T-helper 2 cell treated with Interferon-gamma antibody and Interleukin-4, amounts not matched to agents 100 ng/mL and 5 ng/mL, for 36 hours (primary cell): ENCODE measurements at regions not wholly inside any gene's neighbourhood (a gene's known extent, or its start where the extent isn't known, plus 50 kb on each side); places are given as distances from the start of the nearest gene placed in this dataset.
"Not testable (repeated sequence)": the region's sequence is repeated elsewhere in the genome, so short reads cannot be mapped to it uniquely, and the experiment has no call there.

Source experiments
- intact Hi-C: fragments of 100-400 bp; cut with micrococcal nuclease; formaldehyde crosslinking; loops from one replicate; pipeline ENCODE4 v1.15.1; 2023

DNA sequence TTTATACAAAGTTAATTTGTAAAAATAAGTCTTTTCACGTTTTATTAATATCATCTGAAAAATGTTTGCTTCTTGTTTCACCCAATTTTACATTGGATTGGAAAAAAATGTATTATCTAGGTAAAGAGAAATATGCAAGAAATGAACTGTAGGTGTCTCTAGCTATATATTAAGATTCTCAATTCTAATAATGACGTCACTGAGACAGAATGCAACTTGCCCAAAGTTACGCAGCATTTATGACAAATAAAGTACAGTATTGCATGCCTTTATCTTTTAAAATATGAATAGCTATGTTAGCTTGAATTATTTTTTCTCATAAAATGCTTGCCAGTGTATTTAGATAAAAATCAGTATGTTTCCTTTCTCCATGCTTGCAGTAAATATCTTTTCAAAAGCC lies 728.8 kb downstream of the RERGL start:
- intact Hi-C loops = no loop called here

DNA sequence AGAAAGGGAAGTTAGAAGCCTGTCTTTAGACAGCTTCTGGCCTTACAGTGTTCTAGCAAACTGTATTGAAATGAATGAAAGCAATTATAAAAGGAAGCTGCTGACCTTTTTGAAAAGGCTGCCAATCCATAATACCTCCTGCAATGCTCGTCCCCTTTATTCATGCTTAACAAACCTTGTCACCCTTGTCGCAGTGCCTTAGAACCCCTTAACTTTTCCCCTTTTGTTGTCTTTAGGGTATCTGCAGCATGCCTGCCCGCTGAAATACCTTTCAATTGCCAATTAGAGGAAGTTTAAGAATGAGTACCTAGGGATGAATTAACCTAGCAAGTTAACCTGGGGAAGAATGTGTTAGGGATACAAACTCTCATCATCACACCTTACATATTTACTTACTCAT lies 731.2 kb downstream of the RERGL start:
- intact Hi-C loops = no loop called here

GRCh38 chr12:17357396-17357795 lies 732.6 kb downstream of the RERGL start:
- intact Hi-C loops = no loop called here

GRCh38 chr12:17352164-17352563 lies 737.8 kb downstream of the RERGL start:
- intact Hi-C loops = no loop called here

GRCh38 chr12:17348311-17348710 lies 741.7 kb downstream of the RERGL start:
- intact Hi-C loops = no loop called here

- intact Hi-C loops = no loop called here
Measured at GRCh38 chr12:17344649-17345048, 738.7 kb upstream of the LMO3 start.

GRCh38 chr12:17342381-17342961 lies 736.5 kb upstream of the LMO3 start:
- intact Hi-C loops = no loop called here

DNA sequence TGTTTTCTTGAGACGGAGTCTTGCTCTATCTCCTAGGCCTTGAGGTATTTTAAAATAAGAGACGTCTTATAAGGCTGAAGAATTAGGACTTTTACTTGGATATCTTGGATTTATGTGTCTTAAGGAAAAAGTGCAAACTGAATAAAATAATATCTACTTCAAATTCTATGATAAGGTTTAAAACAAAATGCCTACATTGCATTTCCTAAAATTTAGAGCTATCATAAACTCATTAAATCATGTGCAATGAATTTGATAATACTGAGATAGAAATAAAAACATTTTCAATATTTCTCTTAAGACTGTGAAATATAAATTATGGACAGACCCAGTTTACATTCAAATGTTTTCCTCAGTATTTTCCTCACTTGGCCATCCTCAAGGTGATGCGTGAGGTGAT lies 729.5 kb upstream of the LMO3 start:
- intact Hi-C loops = no loop called here

DNA sequence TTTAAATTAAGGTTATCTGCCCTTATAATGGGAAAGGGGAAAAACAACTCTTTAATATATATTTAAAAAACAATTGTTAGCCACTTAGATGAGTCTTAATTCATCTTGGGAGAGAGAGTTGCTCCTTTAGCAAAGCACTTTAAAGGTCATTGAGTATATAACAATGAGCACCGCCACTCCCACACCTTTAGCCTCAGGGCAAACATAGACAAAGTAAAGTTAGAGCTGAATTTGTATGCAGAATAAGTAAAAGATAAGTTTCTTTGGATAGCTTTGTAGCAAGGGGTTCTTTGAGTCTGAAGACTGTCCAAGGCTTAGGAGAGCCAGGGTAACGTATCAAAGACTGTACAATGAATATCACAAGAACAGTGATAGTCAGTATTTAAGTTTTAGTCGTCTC lies 728.8 kb upstream of the LMO3 start:
- intact Hi-C loops = no loop called here

- intact Hi-C loops = no loop called here
Measured at GRCh38 chr12:17333287-17333686, 727.3 kb upstream of the LMO3 start.

DNA sequence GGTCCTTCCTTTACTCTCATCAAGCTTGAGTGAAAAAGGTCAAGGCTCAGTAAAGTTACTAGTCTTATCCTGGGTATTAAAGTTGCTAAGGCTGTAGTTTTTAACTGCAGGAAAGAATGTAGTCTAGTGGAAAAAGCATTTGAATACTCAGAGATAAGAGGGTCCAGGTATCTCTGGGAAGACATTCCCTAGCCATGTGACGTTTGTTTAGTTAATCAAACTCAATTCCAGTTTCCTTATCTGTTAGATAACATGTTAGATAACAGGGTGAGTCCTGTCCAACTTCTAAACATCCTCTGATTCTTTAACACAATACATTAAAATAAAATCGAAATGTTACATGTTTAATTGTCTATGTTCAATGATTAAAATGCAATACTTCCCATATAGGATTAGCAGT lies 720.7 kb upstream of the LMO3 start:
- intact Hi-C loops = no loop called here

GRCh38 chr12:17322090-17322489 lies 716.1 kb upstream of the LMO3 start:
- intact Hi-C loops = no loop called here

DNA sequence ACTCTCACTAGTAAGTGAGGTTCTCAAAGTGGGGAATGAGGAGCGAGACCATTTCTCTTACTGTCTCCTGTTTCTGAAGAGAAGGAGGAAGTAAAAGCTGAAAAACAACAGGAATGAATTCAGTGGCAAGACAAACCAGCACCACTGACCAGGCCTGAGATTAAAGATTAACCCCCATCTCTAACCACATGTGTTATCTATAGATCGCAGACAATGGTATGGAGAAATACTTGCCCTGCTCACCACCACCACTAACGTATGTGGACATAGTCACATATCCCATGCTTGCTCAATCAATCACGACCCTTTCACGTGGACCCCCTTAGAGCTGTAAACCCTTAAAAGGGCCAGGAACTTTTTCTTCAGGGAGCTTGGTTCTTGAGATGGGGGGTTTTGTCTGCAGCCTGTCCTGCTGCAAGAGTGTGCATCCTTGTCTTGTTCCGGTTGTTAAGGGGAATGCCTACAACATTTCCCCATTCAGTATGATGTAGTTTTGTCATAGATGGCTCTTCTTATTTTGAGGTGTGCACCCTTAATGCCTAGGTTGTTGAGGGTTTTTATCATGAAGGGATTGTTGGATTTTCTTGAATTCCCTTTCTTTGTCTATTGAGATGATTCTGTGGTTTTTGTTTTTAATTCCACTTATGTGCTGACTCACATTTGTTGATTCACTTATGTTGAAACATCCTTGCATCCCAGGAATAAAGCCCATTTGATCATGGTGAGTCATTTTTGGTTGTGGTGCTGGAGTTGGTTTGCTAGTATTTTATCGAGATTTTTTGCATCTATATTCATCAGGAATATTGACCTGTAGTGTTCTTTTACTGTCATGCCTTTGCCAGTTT lies 698.8 kb upstream of the LMO3 start:
- intact Hi-C loops = no loop called here

DNA sequence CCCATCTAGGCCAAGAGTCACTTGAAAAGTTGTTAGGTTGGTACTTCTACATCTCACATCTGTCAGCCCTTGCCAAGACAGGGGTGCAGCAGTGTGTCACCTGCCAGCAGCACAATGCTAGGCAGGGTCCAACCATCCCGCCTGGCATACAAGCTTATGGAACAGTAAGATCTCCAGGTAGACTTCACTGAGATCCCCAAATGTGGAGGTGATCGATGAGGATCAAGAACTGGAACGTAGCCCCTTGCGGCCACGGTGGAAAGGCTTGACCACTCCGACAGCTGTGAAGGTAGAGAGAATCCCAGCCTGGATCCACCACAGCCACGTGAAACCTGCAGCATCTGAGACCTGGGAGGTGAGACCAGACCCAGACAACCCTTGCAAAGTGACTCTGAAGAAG lies 696.0 kb upstream of the LMO3 start:
- intact Hi-C loops = no loop called here

- intact Hi-C loops = no loop called here
Measured at GRCh38 chr12:17301544-17301943, 695.6 kb upstream of the LMO3 start.

DNA sequence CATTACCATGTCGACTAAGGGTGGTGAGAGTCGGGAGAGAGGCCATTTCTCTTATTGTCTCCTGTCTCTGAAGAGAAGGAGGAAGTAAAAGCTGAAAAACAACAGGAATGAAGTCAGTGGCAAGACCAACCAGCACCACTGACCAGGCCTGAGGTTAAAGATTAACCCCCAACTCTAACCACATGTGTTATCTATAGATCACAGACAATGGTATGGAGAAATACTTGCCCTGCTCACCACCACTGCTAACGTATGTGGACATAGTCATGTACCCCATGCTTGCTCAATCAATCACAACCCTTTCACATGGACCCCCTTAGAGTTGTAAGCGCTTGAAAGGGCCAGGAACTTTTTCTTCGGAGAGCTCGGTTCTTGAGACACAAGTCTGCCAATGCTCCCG lies 690.9 kb upstream of the LMO3 start:
- intact Hi-C loops = no loop called here

GRCh38 chr12:17286874-17287273 lies 680.9 kb upstream of the LMO3 start:
- intact Hi-C loops = no loop called here

- intact Hi-C loops = no loop called here
Measured at GRCh38 chr12:17284873-17285272, 678.9 kb upstream of the LMO3 start.

- intact Hi-C loops = no loop called here
Measured at GRCh38 chr12:17283563-17283962, 677.6 kb upstream of the LMO3 start.

GRCh38 chr12:17282169-17282568 lies 676.2 kb upstream of the LMO3 start:
- intact Hi-C loops = not testable (repeated sequence)

- intact Hi-C loops = no loop called here
Measured at GRCh38 chr12:17278946-17279345, 673.0 kb upstream of the LMO3 start.

DNA sequence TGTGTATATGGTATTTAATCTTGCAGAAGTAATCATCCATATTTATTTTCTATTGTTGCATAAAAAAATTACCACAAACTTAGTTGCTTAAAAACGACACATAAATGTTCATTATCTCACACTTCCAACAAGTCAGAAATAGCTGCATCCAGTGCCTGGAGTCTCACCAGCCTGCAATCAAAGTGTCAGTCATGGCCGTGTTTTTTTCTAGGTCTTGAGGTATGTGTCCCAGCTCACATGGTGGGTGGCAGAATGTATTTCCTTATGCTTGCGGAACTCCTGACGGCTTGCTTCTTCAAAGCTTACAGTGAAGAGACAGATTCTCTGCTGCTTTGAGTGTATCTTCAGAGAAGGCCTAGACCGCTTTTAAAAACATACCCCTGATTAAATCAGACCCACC lies 670.2 kb upstream of the LMO3 start:
- intact Hi-C loops = no loop called here

- intact Hi-C loops = no loop called here
Measured at GRCh38 chr12:17266856-17267255, 660.9 kb upstream of the LMO3 start.
